ENCODE measurements at regions not wholly inside any gene's neighbourhood (a gene's known extent, or its start where the extent isn't known, plus 50 kb on each side); places are given as distances from the start of the nearest gene placed in this dataset.

DNA sequence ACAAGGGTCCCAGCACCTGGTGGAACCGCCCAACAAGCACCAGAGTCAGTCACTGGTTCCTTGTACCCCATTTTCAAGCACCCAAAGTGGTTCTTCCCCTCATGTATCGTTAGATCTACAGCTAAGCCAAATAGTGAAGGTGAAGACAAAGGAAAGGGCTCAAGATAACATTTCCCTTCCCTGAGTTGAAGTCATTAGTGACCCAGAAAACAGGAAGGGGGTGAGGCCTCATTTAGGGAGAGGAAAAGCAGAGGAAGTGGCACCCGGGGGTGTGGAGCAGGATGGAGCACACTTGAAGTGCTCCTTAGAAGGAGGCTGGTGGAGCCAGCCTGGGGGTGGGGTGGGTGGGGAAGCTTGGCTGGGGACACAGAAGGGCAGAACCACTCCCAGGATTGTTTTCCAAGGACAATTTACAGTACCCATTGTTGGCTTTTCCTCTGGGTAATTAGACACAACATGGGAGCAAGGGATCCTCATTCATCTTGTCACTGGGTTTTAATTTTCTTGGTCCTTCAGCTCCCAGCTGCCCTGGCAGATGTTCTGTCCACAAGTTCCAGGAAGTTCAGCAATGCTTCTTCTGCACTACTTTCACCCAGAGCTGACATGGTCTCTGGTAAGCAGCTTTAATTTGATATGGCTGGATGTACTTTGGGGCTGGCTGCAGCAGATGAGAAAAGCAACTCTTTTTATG lies 73.3 kb upstream of the CD93 start:
- no peak for TF ChIP-seq EZH2 (IDR thresholded peaks at IDR 0.05; ENCODE audit: borderline replicate concordance, insufficient read depth, low read depth, low read length, poor library complexity, severe bottlenecking)
- TF ChIP-seq, protein P1, sequence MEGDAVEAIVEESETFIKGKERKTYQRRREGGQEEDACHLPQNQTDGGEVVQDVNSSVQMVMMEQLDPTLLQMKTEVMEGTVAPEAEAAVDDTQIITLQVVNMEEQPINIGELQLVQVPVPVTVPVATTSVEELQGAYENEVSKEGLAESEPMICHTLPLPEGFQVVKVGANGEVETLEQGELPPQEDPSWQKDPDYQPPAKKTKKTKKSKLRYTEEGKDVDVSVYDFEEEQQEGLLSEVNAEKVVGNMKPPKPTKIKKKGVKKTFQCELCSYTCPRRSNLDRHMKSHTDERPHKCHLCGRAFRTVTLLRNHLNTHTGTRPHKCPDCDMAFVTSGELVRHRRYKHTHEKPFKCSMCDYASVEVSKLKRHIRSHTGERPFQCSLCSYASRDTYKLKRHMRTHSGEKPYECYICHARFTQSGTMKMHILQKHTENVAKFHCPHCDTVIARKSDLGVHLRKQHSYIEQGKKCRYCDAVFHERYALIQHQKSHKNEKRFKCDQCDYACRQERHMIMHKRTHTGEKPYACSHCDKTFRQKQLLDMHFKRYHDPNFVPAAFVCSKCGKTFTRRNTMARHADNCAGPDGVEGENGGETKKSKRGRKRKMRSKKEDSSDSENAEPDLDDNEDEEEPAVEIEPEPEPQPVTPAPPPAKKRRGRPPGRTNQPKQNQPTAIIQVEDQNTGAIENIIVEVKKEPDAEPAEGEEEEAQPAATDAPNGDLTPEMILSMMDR (IDR thresholded peaks at IDR 0.05) = no peak
- Histone ChIP-seq H3K9me3 (ENCODE audit: control extremely low read depth in 1 of 3, control insufficient read depth in 2 of 3, insufficient read depth in 1 of 3, low read length in 2 of 3) (peaks cover 0 to 3% (median 0%) of the 10 kb centered on the region in 3 donors), H3K9ac (ENCODE audit: low read length) (no peak overlapping the region), H3K79me2 (ENCODE audit: control insufficient read depth, insufficient read depth, low read length) (no peaks in the 10 kb centered on the region), H2AFZ (ENCODE audit: insufficient read depth, low read depth, low read length, poor library complexity, severe bottlenecking) (no peak overlapping the region), H3K4me1 (ENCODE audit: control insufficient read depth in 2 of 2, insufficient read depth in 2 of 2, low read length in 2 of 2) (peaks cover 0 to 3% of the 10 kb centered on the region in 2 donors), H4K20me1 (ENCODE audit: control insufficient read depth, insufficient read depth, low read length, poor library complexity, severe bottlenecking) (no peaks in the 10 kb centered on the region), H3K36me3 (replicated peaks in 1 of 2; ENCODE audit: control extremely low read depth in 1 of 2, control insufficient read depth in 1 of 2, extremely low read depth in 1 of 2, insufficient read depth in 2 of 2, low read length in 1 of 2) (no peaks in the 10 kb centered on the region), H3K27ac (ENCODE audit: low read length in 2 of 2) (no peak overlapping the region), H3K4me2 (replicated peaks; ENCODE audit: low read depth, low read length, poor library complexity, severe bottlenecking) (no peak overlapping the region), H3K27me3 (replicated peaks in 1 of 4; ENCODE audit: control extremely low read depth in 1 of 4, control insufficient read depth in 3 of 4, insufficient read depth in 4 of 4, low read length in 3 of 4) (no peaks in the 10 kb centered on the region), H3K4me3 (ENCODE audit: control extremely low read depth in 1 of 5, extremely low read depth in 1 of 5, insufficient read depth in 1 of 5, low read depth in 2 of 5, low read length in 4 of 5) (no peak overlapping the region)
- intact Hi-C loops (cut with micrococcal nuclease) = no loop called here
- Mint-ChIP-seq H3K27ac (no peak overlapping the region), H3K27me3 (no peaks in the 10 kb centered on the region), H3K4me1 (peaks cover 2% of the 10 kb centered on the region), H3K9me3 (ENCODE audit: insufficient read depth) (no peaks in the 10 kb centered on the region), H3K4me3 (no peak overlapping the region)
- WGBS (ENCODE audit: insufficient coverage) = no CpG with 5 or more reads among the region's 3 CpGs
- CTCF ChIA-PET = no interaction called here
- no peak for DNase-seq
- POLR2A ChIA-PET = no interaction called here
- ATAC-seq (ENCODE audit: low read depth) = no peak

DNA sequence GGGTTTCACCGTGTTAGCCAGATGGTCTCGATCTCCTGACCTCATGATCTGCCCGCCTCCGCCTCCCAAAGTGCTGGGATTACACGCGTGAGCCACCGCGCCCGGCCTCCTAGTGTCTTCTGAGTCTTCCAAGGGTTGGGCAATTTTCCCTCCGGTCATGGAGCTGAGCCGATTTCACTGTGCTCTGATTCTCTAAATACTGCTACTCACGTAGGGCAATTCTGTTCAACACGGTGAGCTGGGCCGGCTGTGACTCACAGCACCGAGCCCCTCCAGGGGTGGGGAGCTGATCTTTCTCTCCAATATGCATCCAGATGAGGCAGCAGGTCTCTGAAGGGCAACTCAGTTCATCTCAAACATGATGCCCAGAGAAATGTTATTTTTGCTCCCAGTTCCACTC lies 71.6 kb upstream of the CD93 start:
- POLR2A ChIA-PET = no interaction called here
- Histone ChIP-seq H3K9me3 (ENCODE audit: control extremely low read depth in 1 of 3, control insufficient read depth in 2 of 3, insufficient read depth in 1 of 3, low read length in 2 of 3) (peaks cover 0 to 3% (median 0%) of the 10 kb centered on the region in 3 donors), H3K4me2 (replicated peaks; ENCODE audit: low read depth, low read length, poor library complexity, severe bottlenecking) (no peak overlapping the region), H3K27me3 (replicated peaks in 1 of 4; ENCODE audit: control extremely low read depth in 1 of 4, control insufficient read depth in 3 of 4, insufficient read depth in 4 of 4, low read length in 3 of 4) (no peaks in the 10 kb centered on the region), H2AFZ (ENCODE audit: insufficient read depth, low read depth, low read length, poor library complexity, severe bottlenecking) (no peak overlapping the region), H4K20me1 (ENCODE audit: control insufficient read depth, insufficient read depth, low read length, poor library complexity, severe bottlenecking) (no peaks in the 10 kb centered on the region), H3K27ac (ENCODE audit: low read length in 2 of 2) (no peak overlapping the region), H3K4me3 (ENCODE audit: control extremely low read depth in 1 of 5, extremely low read depth in 1 of 5, insufficient read depth in 1 of 5, low read depth in 2 of 5, low read length in 4 of 5) (no peak overlapping the region), H3K4me1 (ENCODE audit: control insufficient read depth in 2 of 2, insufficient read depth in 2 of 2, low read length in 2 of 2) (peaks cover 0 to 3% of the 10 kb centered on the region in 2 donors), H3K9ac (ENCODE audit: low read length) (no peak overlapping the region), H3K79me2 (ENCODE audit: control insufficient read depth, insufficient read depth, low read length) (no peaks in the 10 kb centered on the region), H3K36me3 (replicated peaks in 1 of 2; ENCODE audit: control extremely low read depth in 1 of 2, control insufficient read depth in 1 of 2, extremely low read depth in 1 of 2, insufficient read depth in 2 of 2, low read length in 1 of 2) (no peaks in the 10 kb centered on the region)
- intact Hi-C loops (cut with micrococcal nuclease) = no loop called here
- Mint-ChIP-seq H3K27ac (no peak overlapping the region), H3K4me1 (peaks cover 2% of the 10 kb centered on the region), H3K27me3 (no peaks in the 10 kb centered on the region), H3K9me3 (ENCODE audit: insufficient read depth) (no peaks in the 10 kb centered on the region), H3K4me3 (no peak overlapping the region)
- no peak for TF ChIP-seq EZH2 (IDR thresholded peaks at IDR 0.05; ENCODE audit: borderline replicate concordance, insufficient read depth, low read depth, low read length, poor library complexity, severe bottlenecking)
- TF ChIP-seq, protein P1 (IDR thresholded peaks at IDR 0.05) = no peak
- CTCF ChIA-PET = no interaction called here
- no peak for ATAC-seq (ENCODE audit: low read depth)
- 98% methylated on average over 15 of the region's 15 CpGs for WGBS (ENCODE audit: insufficient coverage)
- no peak for DNase-seq
